G401 (cell line): ENCODE measurements at regions not wholly inside any gene's neighbourhood (a gene's known extent, or its start where the extent isn't known, plus 50 kb on each side); places are given as distances from the start of the nearest gene placed in this dataset.

Experiments
- DNase-seq: peaks from one replicate; pipeline ENCODE4 v3.0.0-alpha.2; 2015; ENCODE audit warnings: low spot score
- in situ Hi-C: cut with HindIII; loops from 2 replicates; pipeline ENCODE4 v1.10.0; 2016; ENCODE audit warnings: low sequenced_read_pairs, mixed read lengths

DNA sequence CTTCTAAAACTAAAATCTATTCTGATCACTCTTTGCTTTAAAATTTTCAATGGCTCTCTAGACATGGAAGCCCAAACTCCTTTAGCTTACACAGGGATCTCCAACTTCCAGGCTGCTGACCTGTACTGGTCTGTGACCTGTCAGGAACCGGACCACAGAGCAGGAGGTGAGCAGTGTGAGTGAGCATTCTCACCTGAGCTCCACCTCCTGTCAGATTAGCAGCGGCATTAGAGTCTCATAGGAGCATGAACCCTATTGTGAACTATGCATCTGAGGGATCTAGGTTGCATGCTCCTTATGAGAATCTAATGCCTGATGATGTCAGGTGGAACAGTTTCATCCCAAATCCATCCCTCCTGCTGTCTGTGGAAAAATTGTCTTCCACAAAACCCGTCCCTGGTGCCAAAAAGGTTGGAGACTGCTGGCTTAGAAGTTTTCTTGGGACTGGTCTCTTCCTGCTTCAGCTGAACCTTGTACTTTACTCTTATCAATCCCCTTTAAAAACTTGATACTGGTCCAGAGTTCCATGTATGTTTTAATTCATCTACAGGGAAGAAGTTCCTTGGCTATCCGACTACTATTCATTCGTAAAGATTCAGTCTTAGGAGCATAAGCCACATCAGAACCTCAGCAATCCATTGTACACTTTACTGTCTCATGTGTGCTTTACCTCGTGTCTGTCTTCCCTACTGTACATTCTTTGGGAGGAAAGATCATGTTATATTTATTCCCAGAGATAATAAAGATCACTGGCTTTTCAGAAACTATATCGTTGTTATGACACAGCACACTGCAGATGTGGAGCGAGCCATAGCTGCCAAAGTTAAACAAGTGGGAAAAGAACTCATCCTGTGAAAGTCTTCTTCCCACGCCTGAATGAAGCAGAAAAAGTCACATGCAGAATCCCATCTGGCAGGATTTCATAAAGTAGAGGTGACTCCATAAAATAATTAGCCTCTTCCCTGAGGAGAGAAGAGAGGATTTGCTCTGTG is 183.8 kb downstream of the LRATD1 start:
- no peak for DNase-seq
- in situ Hi-C loops: no loop called here

GRCh38 chr2:14817848-14818247 is 185.3 kb downstream of the LRATD1 start:
- in situ Hi-C loops: no loop called here
- DNase-seq: no peak

DNA sequence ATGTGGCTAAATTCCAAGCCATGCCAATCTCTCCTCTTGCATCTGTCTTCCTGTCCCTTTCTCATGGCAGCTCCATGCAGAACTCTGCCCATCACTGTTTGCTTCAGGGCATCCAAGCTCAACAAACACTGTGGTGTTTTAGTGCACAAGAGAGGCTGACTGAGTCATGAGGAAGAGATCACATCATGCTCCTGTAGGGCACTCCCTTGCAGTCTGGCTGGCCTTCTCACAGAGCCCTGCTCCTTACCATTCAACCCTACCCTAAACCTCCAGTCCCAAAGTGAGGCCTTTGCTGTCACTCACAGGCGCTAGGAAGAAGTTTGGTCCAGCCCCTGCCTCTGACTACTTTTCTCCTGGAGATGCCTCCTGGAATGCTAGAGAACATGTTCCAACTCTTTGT is 194.0 kb downstream of the LRATD1 start:
- no peak for DNase-seq
- in situ Hi-C loops: no loop called here

GRCh38 chr2:14827226-14828023 is 194.9 kb downstream of the LRATD1 start:
- no peak for DNase-seq
- in situ Hi-C loops: no loop called here

DNA sequence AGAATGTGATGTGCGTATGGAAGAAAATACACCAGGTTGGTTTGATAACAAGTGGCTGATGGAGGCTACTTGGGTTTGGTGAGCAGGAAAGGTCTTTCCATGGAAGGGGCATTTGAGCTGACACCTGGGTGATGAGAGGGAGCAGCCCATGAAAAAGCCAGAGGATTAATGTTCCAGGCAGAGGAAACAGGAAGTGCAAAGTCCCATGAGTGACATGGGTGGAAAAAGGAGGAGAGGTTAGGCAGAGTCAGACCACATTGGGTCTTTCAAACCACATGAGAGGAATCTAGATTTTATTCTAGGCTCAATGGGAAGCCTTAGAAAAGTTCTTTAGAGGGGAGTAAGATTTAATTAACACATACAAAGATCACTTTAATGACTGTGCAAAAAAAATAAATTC is 195.7 kb downstream of the LRATD1 start:
- DNase-seq: no peak
- in situ Hi-C loops: no loop called here

DNA sequence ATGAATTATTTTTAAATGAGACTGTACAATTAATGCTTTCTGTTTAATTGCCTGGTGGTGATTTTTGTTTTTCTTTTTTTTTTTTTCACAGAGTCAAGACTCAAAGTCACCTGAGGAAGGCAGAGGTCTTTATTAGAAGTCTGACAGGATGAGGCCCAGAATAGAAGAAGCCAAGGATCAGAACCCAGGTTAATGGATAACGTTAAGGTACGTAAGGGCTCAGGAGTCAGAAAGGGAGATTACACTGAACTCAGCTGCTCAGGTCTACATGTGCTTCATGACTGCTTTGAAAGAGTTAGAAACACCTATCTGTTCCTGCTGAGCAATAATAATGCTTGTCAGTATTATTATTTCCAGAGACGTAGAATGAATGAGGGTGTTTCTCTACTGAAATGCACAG is 196.5 kb downstream of the LRATD1 start:
- in situ Hi-C loops: no loop called here

DNA sequence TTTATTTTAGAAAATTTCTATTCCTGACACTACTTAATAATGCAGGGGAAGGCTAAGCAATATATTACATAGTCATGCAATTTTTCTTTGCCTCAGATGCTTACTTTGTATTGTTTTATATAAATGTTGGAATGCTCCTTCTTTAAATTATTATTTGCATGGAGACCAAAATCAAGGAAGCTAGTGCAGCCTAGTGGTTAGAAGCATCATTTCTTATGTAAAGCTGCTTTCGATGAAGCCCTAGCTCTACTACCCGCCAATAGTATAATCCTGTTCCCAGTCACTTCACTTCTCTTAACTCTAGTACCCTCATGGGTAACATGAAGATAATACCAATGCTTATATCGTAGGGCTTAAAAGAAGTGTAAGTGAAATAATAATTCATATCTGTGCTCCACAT is 198.9 kb downstream of the LRATD1 start:
- DNase-seq: no peak
- in situ Hi-C loops: no loop called here

More for the DNA sequence above, 196.5 kb downstream of the LRATD1 start:
- DNase-seq: no peak

GRCh38 chr2:14843507-14844204 is 211.1 kb downstream of the LRATD1 start:
- DNase-seq: no peak
- in situ Hi-C loops: no loop called here

GRCh38 chr2:14855751-14856150 is 223.2 kb downstream of the LRATD1 start:
- in situ Hi-C loops: no loop called here
- no peak for DNase-seq

DNA sequence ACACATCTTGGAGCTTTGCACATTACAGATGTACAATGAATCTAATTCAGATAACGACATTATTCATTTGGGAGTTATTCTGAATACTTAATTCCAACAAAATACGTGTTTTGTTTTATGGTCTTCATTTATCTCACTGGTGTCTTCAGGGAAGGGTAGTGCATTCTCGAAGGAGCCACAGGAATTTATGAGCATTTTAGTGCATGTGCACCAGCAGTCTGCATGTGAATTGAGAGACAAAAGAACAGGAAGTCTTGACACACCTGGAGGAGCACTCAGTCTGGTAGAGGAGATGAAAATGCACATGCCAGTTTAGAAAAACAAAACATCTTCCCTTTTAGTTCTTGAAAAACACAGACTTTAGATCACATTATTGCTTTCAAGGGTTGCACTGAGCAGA is 228.7 kb downstream of the LRATD1 start:
- DNase-seq: no peak
- in situ Hi-C loops: no loop called here

DNA sequence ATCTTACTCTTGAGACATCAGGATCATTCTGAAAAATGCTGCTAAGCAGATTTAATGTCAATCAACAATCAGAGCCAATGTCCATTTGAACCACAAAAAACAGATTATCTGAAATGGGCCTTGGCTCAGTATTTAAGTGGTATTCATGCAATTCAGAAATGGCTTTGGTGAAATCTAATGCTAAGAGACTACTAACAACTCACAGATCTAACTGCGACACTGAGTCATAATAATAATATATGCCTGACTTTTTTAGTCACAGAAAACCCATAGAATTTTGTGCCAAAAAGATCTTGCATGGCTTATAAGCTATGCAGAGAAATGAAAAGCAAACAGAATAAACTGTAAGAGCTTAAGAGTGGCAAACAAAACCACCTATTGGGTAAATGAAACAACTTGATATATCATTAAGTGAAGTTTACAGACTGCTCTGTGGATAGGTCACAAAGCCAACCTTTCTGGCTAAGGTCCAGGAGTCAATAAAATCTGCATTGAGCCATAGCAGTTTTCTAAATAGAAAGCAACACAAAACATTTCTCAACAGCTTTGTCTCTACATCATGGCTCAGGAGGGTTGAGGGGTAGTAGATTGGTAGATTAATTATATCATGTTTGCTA is 234.3 kb downstream of the LRATD1 start:
- DNase-seq: no peak

GRCh38 chr2:14867853-14868252 is 235.3 kb downstream of the LRATD1 start:
- no peak for DNase-seq

More for the DNA sequence above, 234.3 kb downstream of the LRATD1 start:
- in situ Hi-C loops: no loop called here

DNA sequence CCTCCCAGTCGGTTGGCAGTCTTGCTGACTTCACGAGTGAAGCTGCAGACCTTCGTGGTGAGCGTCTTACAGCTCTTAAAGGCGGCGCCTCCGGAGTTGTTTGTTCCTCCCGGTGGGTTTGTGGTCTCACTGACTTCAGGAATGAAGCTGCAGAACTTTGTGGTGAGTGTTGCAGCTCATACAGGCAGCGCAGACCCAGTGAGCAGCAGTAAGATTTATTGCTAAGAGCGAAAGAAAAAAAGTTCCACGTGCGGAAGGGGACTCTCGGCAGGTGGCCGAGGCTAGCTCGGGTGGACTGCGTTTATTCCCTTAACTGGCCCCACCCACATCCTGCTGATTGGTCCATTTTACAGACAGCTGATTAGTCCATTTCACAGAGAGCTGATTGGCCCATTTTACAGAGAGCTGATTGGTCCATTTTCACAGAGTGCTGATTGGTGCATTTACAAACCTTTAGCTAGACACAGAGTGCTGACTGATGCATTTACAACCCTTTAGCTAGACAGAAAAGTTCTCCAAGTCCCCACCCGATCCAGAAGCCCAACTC is 240.3 kb downstream of the LRATD1 start:
- in situ Hi-C loops: no loop called here
- no peak for DNase-seq

More at GRCh38 chr2:14867853-14868252, 235.3 kb downstream of the LRATD1 start:
- in situ Hi-C loops: no loop called here

DNA sequence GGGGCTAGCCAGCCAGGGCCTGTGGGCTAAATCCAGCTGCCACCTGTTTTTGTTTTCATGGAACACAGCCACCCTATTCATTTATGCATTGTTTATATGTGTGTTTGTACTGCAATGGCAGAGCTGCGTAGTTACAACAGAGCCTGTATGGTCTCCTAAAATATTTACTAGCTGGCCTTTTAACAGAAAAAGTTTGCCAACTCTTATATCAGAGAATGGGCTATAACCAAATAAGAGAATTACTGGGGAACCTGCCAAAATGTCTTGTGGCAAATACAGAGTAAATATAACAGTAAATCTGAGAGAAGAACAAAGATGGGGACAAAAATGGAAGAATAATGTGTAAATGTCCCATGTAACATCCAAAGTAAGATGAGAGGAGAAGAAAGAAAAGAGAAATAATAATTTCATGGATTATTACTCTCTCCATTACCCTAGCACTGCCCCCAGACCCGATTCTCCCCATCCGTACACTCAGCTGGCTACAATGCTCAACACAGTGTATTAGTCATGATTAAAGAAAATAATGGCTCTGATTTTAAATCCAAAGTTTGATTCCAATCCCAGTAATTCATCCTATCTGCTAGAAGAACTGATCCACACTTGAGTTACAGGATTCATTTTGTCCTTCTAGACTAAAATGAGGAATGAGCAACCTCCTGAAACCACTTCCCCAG is 249.3 kb downstream of the LRATD1 start:
- DNase-seq: no peak
- in situ Hi-C loops: no loop called here

DNA sequence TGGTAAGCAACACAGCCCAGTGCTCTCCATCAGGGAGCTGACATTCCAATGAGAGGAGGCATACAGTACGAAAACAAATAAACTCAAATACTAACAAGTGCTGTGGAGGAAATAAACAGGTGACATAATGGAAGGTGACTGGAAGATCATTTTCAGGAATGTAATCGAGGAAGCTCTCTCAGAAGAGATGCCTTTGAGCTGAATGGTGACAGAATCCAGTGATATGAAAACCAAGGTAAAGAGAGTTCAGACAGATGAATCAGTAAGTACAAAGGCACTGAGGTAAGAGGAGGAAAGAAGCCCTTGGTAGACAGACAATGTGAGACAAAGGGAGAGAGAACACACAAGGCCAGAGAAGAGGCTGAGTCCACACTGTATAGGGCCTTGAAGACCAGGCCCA is 252.1 kb downstream of the LRATD1 start:
- in situ Hi-C loops: no loop called here
- DNase-seq: no peak

DNA sequence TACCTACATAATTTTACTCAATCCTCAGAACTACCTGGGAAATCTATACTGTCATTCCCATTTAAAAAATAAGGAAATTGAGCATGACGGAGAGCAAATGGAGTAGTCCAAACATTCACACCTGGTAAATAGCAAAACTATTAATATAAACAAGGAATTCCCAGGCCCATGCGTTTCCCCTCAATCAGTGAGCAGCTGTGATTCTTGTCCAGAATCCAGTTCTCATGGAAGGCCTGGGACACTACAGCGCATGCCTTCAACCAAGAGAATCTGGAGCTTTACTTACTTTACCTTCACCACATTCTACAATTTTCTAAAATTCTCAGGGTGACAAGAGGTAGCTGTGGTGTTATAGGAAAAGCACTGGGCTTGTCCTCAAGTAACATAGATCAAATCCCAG is 259.0 kb downstream of the LRATD1 start:
- in situ Hi-C loops: no loop called here
- no peak for DNase-seq

GRCh38 chr2:14896330-14897030 is 264.0 kb downstream of the LRATD1 start:
- in situ Hi-C loops: no loop called here
- no peak for DNase-seq
